ENCODE measurements at regions not wholly inside any gene's neighbourhood (a gene's known extent, or its start where the extent isn't known, plus 50 kb on each side); places are given as distances from the start of the nearest gene placed in this dataset.
"Not testable (repeated sequence)": the region's sequence is repeated elsewhere in the genome, so short reads cannot be mapped to it uniquely, and the experiment has no call there.

DNA sequence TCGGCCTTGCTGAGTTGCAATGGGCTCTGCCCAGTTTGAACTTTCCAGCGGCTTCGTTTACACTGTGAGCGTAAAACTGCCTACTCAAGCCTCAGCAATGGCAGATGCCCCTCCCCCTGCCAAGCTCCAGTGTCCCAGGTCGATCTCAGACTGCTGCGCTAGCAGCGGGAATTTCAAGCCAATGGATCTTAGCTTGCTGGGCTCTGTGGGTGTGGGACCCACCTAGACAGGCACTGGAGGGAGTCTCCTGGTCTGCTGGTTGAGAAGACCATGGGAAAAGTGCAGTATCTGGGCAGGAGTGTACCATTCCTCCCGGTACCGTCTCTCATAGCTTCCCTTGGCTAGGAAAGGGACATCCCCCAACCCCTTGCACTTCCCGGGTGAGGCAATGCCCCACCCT, 88.2 kb downstream of the KLHL28 start:
- no peak for DNase-seq (ENCODE audit: low spot score)

DNA sequence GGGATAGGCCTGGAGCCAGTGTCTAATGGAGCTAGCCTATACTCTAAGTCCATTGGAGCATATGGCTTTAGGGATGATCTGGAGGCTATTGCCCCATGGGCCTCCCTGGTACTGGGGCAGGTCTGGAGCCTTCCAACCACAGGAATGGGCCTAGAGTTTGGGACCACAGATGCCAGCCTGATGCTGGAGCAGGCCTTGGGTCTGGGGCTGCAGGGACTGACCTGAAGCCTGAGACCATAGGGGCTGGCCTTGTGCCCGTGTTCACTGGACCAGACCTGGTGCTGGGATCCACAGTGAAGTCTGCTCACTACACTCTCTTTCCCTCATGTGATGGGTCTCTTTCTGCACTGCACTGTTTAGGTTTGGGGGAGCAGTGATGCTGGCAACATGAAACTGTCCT, 95.0 kb downstream of the KLHL28 start:
- no peak for DNase-seq (ENCODE audit: low spot score)

DNA sequence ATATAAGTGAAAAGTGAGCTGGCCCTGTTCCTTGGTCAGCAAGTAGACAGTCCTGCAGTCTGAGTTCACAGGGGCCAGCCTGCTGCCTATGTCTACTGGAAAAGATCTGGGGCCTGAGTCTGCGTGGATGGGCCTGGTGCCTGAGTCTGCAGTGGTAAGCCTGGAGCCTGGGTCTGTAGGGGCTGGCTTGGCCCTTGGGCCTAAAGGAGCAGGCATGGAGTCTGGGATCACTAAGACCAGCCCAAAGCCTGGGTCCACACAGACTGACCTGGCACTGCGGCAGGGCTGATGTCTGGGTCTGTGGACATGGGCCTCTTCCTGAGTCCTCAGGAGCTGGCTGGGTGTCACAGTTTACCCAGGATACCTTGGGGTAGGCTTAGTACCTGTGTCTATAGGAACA, 95.4 kb downstream of the KLHL28 start:
- DNase-seq (ENCODE audit: low spot score) = no peak

- DNase-seq (ENCODE audit: low spot score) = no peak
Observed at GRCh38 chr14:44863271-44863670, 98.5 kb downstream of the KLHL28 start.

GRCh38 chr14:44854114-44854513, 107.6 kb downstream of the KLHL28 start:
- no peak for DNase-seq (ENCODE audit: low spot score)

- no peak for DNase-seq (ENCODE audit: low spot score)
Observed at GRCh38 chr14:44847526-44848309, 114.0 kb downstream of the KLHL28 start.

DNA sequence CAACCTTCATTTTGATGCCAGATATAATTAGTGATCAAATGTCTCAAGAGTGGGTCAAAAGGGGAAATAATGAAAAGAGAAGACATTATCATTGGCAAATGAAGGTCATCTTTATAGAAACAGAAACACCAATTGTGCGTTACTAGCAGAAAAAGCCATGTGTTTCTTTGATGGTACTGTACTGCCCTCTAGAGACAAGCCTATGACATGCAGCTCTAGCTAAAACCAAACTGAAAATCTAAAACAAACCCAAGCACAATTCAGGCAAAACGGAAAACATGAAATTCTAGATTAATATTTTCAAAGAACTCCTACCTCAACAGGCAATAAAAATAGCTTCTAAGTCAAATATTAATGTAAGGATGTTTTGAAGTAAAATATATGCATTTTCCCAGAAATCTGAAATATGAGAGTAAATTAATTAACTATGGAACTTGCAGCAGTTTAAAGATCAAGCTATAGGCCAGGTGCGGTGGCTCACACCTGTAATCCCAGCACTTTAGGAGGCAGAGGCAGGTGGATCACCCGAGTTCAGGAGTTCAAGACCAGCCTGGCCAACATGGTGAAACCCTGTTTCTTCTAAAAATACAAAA, 115.4 kb downstream of the KLHL28 start:
- DNase-seq (ENCODE audit: low spot score) = peak; percentile 18

GRCh38 chr14:44835928-44836327, 125.8 kb downstream of the KLHL28 start:
- not testable (repeated sequence) for DNase-seq (ENCODE audit: low spot score)

DNA sequence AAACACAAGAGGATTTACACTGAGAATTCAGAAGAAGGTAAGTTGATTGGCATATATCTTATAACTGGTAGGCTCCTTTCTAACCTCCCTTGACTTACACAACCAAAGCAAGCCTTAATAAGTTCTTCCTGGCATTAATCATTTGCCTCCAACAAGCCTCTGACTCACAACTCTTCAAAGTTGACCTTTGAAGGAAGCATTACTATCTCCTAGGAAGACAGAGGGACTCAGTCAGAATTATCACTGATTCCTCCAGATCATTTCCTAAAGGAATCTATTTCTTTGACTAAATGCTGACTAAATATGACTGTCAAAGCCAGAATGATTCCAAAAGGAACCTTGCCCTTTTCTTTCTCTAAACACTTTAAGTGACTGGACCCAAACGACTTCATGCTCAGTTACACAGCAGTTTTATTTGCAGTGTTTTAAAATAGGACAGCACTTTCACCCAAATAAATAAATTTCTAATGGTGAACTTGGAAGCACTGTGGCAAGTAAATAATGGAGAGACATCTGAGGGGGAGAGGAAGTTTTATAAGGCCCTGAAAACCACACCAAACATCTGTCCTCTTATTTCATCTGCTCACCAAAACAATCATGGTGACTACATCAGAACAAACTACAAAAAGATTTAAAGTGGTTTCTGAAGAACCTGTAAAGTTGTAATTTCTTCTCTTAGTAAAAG, 128.2 kb downstream of the KLHL28 start:
- no peak for DNase-seq (ENCODE audit: low spot score)

DNA sequence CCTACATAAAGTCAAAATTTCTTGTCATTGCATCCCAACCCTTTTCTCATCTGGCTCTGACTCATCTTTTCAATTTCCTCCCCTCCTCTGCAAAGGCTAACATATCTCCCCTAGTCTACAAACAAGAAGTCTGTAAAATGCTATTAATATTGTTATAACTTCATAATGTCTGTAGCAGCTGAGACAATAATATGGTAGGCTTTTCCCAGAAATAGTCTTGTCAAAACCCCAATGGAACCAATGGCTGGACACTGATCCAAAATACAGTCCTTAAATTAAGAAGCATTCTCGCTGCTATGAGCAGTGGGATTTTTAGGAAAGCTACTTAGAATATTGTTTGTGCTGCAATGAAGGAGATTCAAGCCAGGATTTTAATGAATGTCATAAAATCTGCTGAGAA, 131.4 kb downstream of the KLHL28 start:
- DNase-seq (ENCODE audit: low spot score) = no peak

- DNase-seq (ENCODE audit: low spot score) = no peak
Observed at GRCh38 chr14:44829021-44829420, 132.7 kb downstream of the KLHL28 start.

GRCh38 chr14:44828023-44828422, 133.7 kb downstream of the KLHL28 start:
- no peak for DNase-seq (ENCODE audit: low spot score)

GRCh38 chr14:44820230-44820964, 141.3 kb downstream of the KLHL28 start:
- DNase-seq (ENCODE audit: low spot score) = no peak

DNA sequence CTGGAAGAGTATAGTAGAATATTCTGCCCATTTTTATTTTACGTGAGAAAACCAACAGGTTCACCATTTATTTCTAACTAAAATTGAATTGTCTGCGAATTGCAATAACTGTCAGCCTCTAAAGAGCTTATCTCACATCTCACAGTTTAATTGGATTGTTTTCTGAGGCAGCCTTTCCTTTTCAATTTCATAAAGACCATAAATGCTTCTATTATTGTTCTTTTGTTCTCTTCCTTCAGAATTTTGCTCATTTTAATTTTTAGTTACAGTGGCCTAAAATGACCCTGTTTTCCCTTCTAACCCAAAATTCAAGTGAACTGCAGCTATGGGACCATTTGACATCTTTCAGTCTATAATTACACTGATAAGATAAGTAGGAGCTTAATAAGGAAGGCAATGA, 147.6 kb downstream of the KLHL28 start:
- DNase-seq (ENCODE audit: low spot score) = no peak

- DNase-seq (ENCODE audit: low spot score) = no peak
Observed at GRCh38 chr14:44812672-44813071, 149.1 kb downstream of the KLHL28 start.

DNA sequence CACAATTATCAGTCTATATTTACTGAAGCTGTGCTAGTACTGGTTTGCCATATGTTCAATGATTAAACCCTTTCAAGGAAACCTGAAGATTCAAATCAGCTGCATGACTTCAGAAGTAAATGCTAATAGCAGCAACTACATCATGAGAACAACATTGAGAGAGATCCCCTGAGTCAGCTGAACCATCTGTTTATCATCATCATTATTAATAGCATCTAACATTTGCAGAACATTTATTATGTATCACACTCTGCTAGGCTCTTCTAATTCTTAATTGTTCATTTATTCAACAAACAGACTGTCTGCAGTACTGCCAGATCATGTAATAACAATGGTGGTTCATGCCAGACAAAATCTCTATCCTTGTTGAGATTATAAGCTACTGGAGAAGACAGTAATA, 157.4 kb downstream of the KLHL28 start:
- no peak for DNase-seq (ENCODE audit: low spot score)

GRCh38 chr14:44803239-44803905, 158.4 kb downstream of the KLHL28 start:
- peak; percentile 17 for DNase-seq (ENCODE audit: low spot score)

- DNase-seq (ENCODE audit: low spot score) = no peak
Observed at GRCh38 chr14:44798386-44799242, 163.1 kb downstream of the KLHL28 start.

- DNase-seq (ENCODE audit: low spot score) = no peak
Observed at GRCh38 chr14:44795725-44796124, 166.0 kb downstream of the KLHL28 start.

GRCh38 chr14:44791730-44792129, 170.0 kb downstream of the KLHL28 start:
- DNase-seq (ENCODE audit: low spot score) = no peak

DNA sequence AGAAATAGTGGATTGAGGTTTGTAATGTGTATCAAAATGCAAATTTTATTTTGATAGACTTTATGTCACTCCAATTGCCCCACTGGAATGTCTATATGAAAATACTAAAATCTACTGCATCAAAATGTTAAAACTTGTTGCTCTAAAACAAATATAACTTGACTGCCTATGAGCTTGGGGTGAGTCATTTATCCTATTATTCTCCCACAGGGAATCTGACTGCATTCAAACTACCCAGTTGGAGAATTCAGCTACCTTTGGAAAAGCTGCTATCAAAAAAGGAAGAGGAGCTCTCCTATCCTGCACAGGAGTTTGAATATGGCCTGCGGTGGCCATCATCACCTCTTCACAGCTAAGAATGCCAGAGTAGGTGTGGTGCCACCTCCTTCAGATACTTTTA, 173.1 kb downstream of the KLHL28 start:
- DNase-seq (ENCODE audit: low spot score) = no peak
